ENCODE measurements at regions not wholly inside any gene's neighbourhood (a gene's known extent, or its start where the extent isn't known, plus 50 kb on each side); places are given as distances from the start of the nearest gene placed in this dataset.

DNA sequence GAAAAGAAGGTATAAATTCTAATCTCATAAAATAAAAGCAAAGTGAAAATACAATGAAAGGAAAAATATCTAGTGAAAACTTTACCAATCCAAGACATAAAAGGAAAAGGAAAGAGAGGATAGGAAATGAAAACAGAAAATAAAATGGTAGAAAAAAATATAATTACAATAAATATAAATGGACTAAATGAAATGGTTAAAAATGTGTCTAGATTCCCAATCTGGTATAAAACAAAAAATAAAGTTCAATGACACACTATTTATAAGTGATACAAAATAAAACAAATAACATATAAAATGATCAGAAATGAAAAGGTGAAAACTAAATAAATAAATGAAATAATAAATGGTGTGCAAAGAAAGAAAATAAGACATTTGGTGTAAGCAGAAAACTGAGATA is 516.4 kb upstream of the RORB start:
- TF ChIP-seq EP300 (IDR thresholded peaks at IDR 0.05): no peak
- TF ChIP-seq, protein P1, sequence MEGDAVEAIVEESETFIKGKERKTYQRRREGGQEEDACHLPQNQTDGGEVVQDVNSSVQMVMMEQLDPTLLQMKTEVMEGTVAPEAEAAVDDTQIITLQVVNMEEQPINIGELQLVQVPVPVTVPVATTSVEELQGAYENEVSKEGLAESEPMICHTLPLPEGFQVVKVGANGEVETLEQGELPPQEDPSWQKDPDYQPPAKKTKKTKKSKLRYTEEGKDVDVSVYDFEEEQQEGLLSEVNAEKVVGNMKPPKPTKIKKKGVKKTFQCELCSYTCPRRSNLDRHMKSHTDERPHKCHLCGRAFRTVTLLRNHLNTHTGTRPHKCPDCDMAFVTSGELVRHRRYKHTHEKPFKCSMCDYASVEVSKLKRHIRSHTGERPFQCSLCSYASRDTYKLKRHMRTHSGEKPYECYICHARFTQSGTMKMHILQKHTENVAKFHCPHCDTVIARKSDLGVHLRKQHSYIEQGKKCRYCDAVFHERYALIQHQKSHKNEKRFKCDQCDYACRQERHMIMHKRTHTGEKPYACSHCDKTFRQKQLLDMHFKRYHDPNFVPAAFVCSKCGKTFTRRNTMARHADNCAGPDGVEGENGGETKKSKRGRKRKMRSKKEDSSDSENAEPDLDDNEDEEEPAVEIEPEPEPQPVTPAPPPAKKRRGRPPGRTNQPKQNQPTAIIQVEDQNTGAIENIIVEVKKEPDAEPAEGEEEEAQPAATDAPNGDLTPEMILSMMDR (IDR thresholded peaks at IDR 0.05): no peak

All from upper lobe of left lung (tissue), 4 donors.